OCI-LY1 (cell line): ENCODE measurements at regions not wholly inside any gene's neighbourhood (a gene's known extent, or its start where the extent isn't known, plus 50 kb on each side); places are given as distances from the start of the nearest gene placed in this dataset.

Experiments
- EZH2 ChIP-seq: fragments of 200-600 bp; sonication (generic), shearing (Covaris generic); IDR thresholded peaks from 2 replicates; pipeline ENCODE4 v1.8.0; 2017; ENCODE audit warnings: borderline replicate concordance, mixed run types, mild to moderate bottlenecking, antibody characterized with exemption, low read length, moderate library complexity, mixed read lengths
- TF ChIP-seq, protein P1 (sequence below): fragments of 200-600 bp; sonication (generic), shearing (Covaris generic); IDR thresholded peaks from 2 replicates; pipeline ENCODE4 v1.5.1; 2017; ENCODE audit warnings: mild to moderate bottlenecking, antibody characterized with exemption, low read length, moderate library complexity, mixed read lengths

DNA sequence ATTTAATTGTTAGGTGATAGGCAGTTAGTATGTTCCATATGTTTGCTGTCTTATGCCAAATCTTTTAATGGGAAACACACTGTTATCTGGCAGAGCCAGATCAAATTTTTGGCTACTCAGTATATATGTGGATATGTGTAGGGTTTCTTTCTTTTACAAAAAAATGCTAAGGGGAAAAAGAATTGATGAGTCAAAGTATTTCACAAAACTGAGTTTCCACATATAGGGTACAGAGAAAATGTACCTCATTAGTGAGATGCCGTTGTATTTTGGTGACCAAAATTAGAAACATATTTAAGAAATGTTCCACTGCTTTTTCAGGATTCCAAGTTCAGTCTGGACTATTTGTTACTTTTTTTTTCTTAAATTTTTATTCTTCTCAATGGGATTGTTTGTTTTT is 201.2 kb upstream of the PTGFR start:
- TF ChIP-seq, protein P1, sequence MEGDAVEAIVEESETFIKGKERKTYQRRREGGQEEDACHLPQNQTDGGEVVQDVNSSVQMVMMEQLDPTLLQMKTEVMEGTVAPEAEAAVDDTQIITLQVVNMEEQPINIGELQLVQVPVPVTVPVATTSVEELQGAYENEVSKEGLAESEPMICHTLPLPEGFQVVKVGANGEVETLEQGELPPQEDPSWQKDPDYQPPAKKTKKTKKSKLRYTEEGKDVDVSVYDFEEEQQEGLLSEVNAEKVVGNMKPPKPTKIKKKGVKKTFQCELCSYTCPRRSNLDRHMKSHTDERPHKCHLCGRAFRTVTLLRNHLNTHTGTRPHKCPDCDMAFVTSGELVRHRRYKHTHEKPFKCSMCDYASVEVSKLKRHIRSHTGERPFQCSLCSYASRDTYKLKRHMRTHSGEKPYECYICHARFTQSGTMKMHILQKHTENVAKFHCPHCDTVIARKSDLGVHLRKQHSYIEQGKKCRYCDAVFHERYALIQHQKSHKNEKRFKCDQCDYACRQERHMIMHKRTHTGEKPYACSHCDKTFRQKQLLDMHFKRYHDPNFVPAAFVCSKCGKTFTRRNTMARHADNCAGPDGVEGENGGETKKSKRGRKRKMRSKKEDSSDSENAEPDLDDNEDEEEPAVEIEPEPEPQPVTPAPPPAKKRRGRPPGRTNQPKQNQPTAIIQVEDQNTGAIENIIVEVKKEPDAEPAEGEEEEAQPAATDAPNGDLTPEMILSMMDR = no peak
- no peak for TF ChIP-seq EZH2
